Peyer's patch (tissue), 4 donors: ENCODE measurements at regions not wholly inside any gene's neighbourhood (a gene's known extent, or its start where the extent isn't known, plus 50 kb on each side); places are given as distances from the start of the nearest gene placed in this dataset.

Experiments
- DNase-seq, 3 donors: peaks; one replicate each; pipeline ENCODE4 v3.0.0-alpha.2; 2017 to 2019
- H3K27ac ChIP-seq, 4 donors: fragments of 200-600 bp; sonication (generic); one replicate each; pipeline ENCODE4 v1.5.1; 2016 to 2019
- H3K27me3 ChIP-seq, 2 donors: fragments of 200-600 bp; sonication (generic); one replicate each; pipeline ENCODE4 v1.5.1; 2019
- H3K36me3 ChIP-seq, 3 donors: fragments of 200-600 bp; sonication (generic); one replicate each; pipeline ENCODE4 v1.5.1; 2016 to 2019
- H3K4me1 ChIP-seq, 4 donors: fragments of 200-600 bp; sonication (generic); one replicate each; pipeline ENCODE4 v1.5.1; 2016 to 2019
- H3K4me3 ChIP-seq, 4 donors: fragments of 200-600 bp; sonication (generic); 1 replicate in 3 of 4; 2 replicates in 1 of 4; pipeline ENCODE4 v1.5.1; 2016 to 2019; ENCODE audit warnings: mild to moderate bottlenecking in 1 of 4
- H3K9me3 ChIP-seq, 4 donors: fragments of 200-600 bp; sonication (generic); one replicate each; pipeline ENCODE4 v1.5.1; 2016 to 2019; ENCODE audit warnings: mild to moderate bottlenecking in 1 of 4
- POLR2A ChIP-seq, 2 donors: fragments of 450-650 bp; IDR thresholded peaks; one replicate each; pipeline ENCODE4 v1.5.1; 2017; ENCODE audit warnings: antibody characterized with exemption in 2 of 2, mild to moderate bottlenecking in 2 of 2, moderate library complexity in 2 of 2
- TF ChIP-seq, protein P1 (sequence below), 6 experiments: fragments of 450-650 bp in 4 of 6; fragments of 200-600 bp in 2 of 6; sonication (generic) in 1 of 6; IDR thresholded peaks; one replicate each; pipeline ENCODE4 v1.5.1; 2017 to 2019; ENCODE audit warnings: antibody characterized with exemption in 6 of 6, mild to moderate bottlenecking in 3 of 6, moderate library complexity in 1 of 6

- Histone ChIP-seq H3K27ac (no peak overlapping the region), H3K4me1 (no peaks in the 10 kb centered on the region), H3K4me3 (no peak overlapping the region), H3K27me3 (no peaks in the 10 kb centered on the region), H3K36me3 (no peaks in the 10 kb centered on the region), H3K9me3 (no peaks in the 10 kb centered on the region)
- peak in 1 of 3 donors; percentile 23 for DNase-seq
- TF ChIP-seq POLR2A (IDR thresholded peaks at IDR 0.05): no peak
- TF ChIP-seq, protein P1, sequence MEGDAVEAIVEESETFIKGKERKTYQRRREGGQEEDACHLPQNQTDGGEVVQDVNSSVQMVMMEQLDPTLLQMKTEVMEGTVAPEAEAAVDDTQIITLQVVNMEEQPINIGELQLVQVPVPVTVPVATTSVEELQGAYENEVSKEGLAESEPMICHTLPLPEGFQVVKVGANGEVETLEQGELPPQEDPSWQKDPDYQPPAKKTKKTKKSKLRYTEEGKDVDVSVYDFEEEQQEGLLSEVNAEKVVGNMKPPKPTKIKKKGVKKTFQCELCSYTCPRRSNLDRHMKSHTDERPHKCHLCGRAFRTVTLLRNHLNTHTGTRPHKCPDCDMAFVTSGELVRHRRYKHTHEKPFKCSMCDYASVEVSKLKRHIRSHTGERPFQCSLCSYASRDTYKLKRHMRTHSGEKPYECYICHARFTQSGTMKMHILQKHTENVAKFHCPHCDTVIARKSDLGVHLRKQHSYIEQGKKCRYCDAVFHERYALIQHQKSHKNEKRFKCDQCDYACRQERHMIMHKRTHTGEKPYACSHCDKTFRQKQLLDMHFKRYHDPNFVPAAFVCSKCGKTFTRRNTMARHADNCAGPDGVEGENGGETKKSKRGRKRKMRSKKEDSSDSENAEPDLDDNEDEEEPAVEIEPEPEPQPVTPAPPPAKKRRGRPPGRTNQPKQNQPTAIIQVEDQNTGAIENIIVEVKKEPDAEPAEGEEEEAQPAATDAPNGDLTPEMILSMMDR (IDR thresholded peaks at IDR 0.05): no peak
Measured at GRCh38 chr2:10981941-10982431, 70.3 kb downstream of the KCNF1 start.

GRCh38 chr2:10982931-10983701 lies 71.4 kb downstream of the KCNF1 start:
- H3K9me3 ChIP-seq: no peaks in the 10 kb centered on the region
- no peaks in the 10 kb centered on the region for H3K36me3 ChIP-seq
- peak overlapping the region in 1 of 4 donors; percentile 19 for H3K4me3 ChIP-seq
- H3K4me1 ChIP-seq: no peaks in the 10 kb centered on the region
- peak overlapping the region in 2 of 4 donors; percentile 70 to 71 for H3K27ac ChIP-seq
- no peaks in the 10 kb centered on the region for H3K27me3 ChIP-seq
- peak in 1 of 3 donors; percentile 48 for DNase-seq
- TF ChIP-seq, protein P1 (IDR thresholded peaks at IDR 0.05): no peak
- no peak for TF ChIP-seq POLR2A (IDR thresholded peaks at IDR 0.05)

DNA sequence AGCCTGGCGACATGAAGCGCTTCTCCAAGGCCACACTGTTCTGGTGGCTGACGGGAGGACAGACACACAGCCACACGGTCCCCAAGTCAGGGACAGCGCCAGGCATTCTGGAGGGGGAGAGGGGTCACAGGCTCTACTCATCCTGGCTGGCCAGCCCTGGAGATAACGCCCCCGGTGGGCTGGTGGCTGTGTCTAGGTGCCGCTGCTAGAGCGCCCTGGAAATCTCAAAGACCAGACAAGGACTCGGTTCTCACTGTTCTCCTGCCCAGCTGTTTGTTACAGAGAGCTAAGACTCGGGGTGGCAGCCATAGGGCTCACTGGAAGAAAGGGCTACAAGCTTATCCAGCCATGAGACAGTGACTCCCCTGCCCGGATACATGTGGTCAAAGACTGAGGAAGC lies 72.0 kb downstream of the KCNF1 start:
- H3K9me3 ChIP-seq: no peaks in the 10 kb centered on the region
- H3K27ac ChIP-seq: peak overlapping the region in 2 of 4 donors; percentile 70 to 71

DNA sequence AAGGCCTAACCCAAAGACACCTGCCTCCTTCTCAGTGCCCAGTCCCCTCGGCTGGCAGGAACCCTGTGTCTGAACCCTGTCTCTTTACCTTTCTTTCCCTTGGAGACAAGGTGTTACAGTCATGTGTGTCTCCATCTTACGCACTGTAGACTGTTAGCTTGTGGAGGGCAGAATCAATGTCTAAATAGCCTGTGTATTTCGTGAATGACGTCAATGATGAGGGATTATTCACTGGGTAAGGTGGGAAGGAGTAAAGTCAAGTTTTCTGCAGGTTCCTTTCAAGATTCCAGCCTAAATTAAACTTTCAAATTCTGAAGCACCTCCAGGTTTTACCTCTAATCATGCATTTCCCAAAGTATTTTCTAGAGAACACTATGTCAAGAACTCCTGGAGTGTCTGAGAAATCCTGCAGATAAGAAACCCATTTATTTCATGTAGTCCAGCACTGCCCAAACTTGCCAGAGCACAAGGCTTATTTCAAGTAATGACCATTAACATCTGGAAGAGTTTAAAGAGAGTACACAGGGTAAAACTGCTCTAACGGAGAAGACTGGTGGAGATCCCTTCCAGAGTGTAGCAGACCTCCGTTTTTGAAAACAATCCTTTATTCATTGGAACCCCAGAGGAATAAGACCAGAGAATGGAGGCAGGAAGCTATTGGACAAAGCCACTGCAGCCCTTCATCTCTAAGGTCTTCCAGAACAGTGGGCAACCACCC lies 72.8 kb downstream of the KCNF1 start:
- H3K27ac ChIP-seq: peak overlapping the region in 2 of 4 donors; percentile 70 to 71
- no peak for DNase-seq
- no peaks in the 10 kb centered on the region for H3K4me1 ChIP-seq
- H3K9me3 ChIP-seq: no peaks in the 10 kb centered on the region
- TF ChIP-seq, protein P1 (IDR thresholded peaks at IDR 0.05): no peak
- TF ChIP-seq POLR2A (IDR thresholded peaks at IDR 0.05): no peak
- H3K27me3 ChIP-seq: no peaks in the 10 kb centered on the region
- H3K4me3 ChIP-seq: no peak overlapping the region
- H3K36me3 ChIP-seq: no peaks in the 10 kb centered on the region

More for the DNA sequence above, 72.0 kb downstream of the KCNF1 start:
- H3K4me3 ChIP-seq: peak overlapping the region in 1 of 4 donors; percentile 19
- H3K4me1 ChIP-seq: no peaks in the 10 kb centered on the region
- no peak for DNase-seq
- H3K27me3 ChIP-seq: no peaks in the 10 kb centered on the region
- TF ChIP-seq POLR2A (IDR thresholded peaks at IDR 0.05): no peak
- TF ChIP-seq, protein P1 (IDR thresholded peaks at IDR 0.05): no peak
- no peaks in the 10 kb centered on the region for H3K36me3 ChIP-seq

- DNase-seq: peak in 1 of 3 donors; percentile 18
- H3K4me1 ChIP-seq: no peaks in the 10 kb centered on the region
- H3K4me3 ChIP-seq: no peak overlapping the region
- no peak for TF ChIP-seq POLR2A (IDR thresholded peaks at IDR 0.05)
- TF ChIP-seq, protein P1 (IDR thresholded peaks at IDR 0.05): no peak
- H3K9me3 ChIP-seq: no peaks in the 10 kb centered on the region
- no peaks in the 10 kb centered on the region for H3K36me3 ChIP-seq
- no peak overlapping the region for H3K27ac ChIP-seq
- H3K27me3 ChIP-seq: no peaks in the 10 kb centered on the region
Measured at GRCh38 chr2:10985260-10985659, 73.5 kb downstream of the KCNF1 start.
